Osteocyte (in vitro differentiated cells): ENCODE measurements at regions not wholly inside any gene's neighbourhood (a gene's known extent, or its start where the extent isn't known, plus 50 kb on each side); places are given as distances from the start of the nearest gene placed in this dataset.
"Not testable (repeated sequence)": the region's sequence is repeated elsewhere in the genome, so short reads cannot be mapped to it uniquely, and the experiment has no call there.

Source experiments
- DNase-seq: peaks from one replicate; pipeline ENCODE4 v3.0.0; 2021; ENCODE audit warnings: mixed read lengths; ENCODE audit not compliant: unreplicated experiment; ENCODE audit errors: extremely low spot score
- H3K27ac Mint-ChIP-seq: one replicate; pipeline ENCODE4 v1.8.0; 2021; ENCODE audit warnings: mild to moderate bottlenecking, mixed read lengths; ENCODE audit not compliant: unreplicated experiment
- H3K27me3 Mint-ChIP-seq: one replicate; pipeline ENCODE4 v1.8.0; 2021; ENCODE audit warnings: mixed read lengths; ENCODE audit not compliant: unreplicated experiment
- H3K36me3 Mint-ChIP-seq: one replicate; pipeline ENCODE4 v1.8.0; 2021; ENCODE audit warnings: mixed read lengths; ENCODE audit not compliant: unreplicated experiment
- H3K4me1 Mint-ChIP-seq: one replicate; pipeline ENCODE4 v1.8.0; 2021; ENCODE audit warnings: mixed read lengths; ENCODE audit not compliant: unreplicated experiment
- H3K4me3 Mint-ChIP-seq: one replicate; pipeline ENCODE4 v1.8.0; 2021; ENCODE audit warnings: mild to moderate bottlenecking, moderate library complexity, mixed read lengths; ENCODE audit not compliant: unreplicated experiment
- H3K9me3 Mint-ChIP-seq: one replicate; pipeline ENCODE4 v1.8.0; 2021; ENCODE audit warnings: mixed read lengths; ENCODE audit not compliant: unreplicated experiment
- TF ChIP-seq, protein P1 (sequence below): fragments of 200-600 bp; sonication (generic); IDR thresholded peaks from 2 replicates; pipeline ENCODE4 v1.5.0; 2021; ENCODE audit warnings: antibody characterized with exemption, mild to moderate bottlenecking, moderate library complexity

DNA sequence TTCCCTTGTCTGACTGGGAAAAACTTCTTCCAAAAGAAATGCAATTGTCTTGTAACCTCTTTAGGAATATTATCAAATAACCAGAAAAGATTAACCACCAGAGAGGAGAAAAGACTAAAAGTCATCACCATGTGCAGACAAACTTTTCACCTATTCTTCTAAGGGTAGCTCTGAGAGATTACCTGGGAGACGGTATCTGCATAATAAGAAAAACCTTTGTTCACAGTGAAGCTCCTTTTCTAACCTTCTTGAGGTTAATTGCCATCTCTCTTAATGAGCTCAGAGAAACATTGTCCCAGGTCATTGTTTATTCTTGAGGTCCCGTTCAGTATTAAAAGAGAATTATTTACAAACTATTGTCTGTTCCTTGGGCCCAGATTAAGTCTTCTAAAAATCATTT lies 1091.2 kb upstream of the LRRTM1 start:
- Mint-ChIP-seq H3K27ac (no peak overlapping the region), H3K4me1 (no peaks in the 10 kb centered on the region), H3K27me3 (no peaks in the 10 kb centered on the region), H3K36me3 (no peaks in the 10 kb centered on the region), H3K4me3 (no peak overlapping the region), H3K9me3 (peaks cover 23% of the 10 kb centered on the region)
- TF ChIP-seq, protein P1, sequence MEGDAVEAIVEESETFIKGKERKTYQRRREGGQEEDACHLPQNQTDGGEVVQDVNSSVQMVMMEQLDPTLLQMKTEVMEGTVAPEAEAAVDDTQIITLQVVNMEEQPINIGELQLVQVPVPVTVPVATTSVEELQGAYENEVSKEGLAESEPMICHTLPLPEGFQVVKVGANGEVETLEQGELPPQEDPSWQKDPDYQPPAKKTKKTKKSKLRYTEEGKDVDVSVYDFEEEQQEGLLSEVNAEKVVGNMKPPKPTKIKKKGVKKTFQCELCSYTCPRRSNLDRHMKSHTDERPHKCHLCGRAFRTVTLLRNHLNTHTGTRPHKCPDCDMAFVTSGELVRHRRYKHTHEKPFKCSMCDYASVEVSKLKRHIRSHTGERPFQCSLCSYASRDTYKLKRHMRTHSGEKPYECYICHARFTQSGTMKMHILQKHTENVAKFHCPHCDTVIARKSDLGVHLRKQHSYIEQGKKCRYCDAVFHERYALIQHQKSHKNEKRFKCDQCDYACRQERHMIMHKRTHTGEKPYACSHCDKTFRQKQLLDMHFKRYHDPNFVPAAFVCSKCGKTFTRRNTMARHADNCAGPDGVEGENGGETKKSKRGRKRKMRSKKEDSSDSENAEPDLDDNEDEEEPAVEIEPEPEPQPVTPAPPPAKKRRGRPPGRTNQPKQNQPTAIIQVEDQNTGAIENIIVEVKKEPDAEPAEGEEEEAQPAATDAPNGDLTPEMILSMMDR = no peak
- no peak for DNase-seq

DNA sequence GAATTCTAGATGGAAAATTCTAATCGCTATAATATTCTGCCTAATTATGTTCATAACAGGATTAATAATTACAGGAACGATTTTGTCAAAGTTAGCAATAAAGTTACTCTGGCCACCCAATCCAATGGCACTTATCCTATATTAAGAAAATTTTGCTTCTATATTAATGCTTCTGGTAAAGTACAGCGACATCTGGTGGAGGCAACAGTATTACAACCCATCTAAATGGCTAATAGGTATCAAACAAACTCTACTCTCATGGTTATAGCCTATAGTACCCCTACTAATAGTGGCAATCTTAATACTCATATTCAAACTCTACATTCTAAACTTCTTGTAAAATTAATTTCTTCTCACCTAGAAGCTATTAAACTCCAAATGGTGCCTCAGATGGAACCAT lies 1084.7 kb upstream of the LRRTM1 start:
- Mint-ChIP-seq H3K4me1 (no peaks in the 10 kb centered on the region), H3K36me3 (no peaks in the 10 kb centered on the region), H3K27ac (no peak overlapping the region), H3K27me3 (no peaks in the 10 kb centered on the region), H3K9me3 (peaks cover 37% of the 10 kb centered on the region), H3K4me3 (no peak overlapping the region)
- TF ChIP-seq, protein P1 = no peak
- DNase-seq = no peak

DNA sequence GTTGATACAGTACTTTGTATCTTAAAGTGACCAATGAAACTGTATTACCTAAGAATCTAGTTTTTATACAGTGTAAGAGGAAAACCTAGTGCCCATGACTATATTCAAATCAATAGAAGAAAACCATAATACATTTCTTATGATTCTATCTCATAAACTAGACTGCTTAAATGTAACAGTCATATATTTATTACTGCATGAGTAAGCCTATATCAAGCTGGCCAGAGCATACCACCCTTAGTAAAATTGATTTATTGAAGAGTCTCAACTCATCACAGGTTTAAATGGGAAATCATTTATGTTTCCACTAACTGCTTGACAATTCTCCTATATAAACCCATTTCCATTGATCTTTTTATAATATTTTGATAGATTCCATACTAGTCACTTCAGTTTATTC lies 1059.2 kb upstream of the LRRTM1 start:
- H3K4me3 Mint-ChIP-seq = no peak overlapping the region
- DNase-seq = no peak
- peaks cover 41% of the 10 kb centered on the region for H3K9me3 Mint-ChIP-seq
- no peaks in the 10 kb centered on the region for H3K27me3 Mint-ChIP-seq
- H3K36me3 Mint-ChIP-seq = no peaks in the 10 kb centered on the region
- H3K27ac Mint-ChIP-seq = no peak overlapping the region
- TF ChIP-seq, protein P1 = no peak
- H3K4me1 Mint-ChIP-seq = no peaks in the 10 kb centered on the region

DNA sequence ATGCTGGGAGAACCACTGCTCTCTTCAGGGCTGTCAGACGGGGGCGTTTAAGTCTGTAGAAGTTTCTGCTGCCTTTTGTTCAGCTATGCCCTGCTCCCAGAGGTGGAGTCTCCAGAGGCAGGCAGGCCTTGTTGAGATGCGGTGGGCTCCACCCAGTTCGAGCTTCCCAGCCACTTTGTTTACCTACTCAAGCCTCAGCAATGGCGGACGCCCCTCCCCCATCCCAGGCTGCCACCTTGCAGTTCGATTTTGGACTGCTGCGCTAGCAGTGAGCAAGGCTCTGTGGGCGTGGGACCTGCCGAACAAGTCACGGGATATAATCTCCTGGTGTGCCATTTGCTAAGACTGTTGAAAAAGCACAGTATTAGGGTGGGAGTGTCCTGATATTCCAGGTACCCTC lies 1057.9 kb upstream of the LRRTM1 start:
- DNase-seq, H3K27ac Mint-ChIP-seq: not testable (repeated sequence)

DNA sequence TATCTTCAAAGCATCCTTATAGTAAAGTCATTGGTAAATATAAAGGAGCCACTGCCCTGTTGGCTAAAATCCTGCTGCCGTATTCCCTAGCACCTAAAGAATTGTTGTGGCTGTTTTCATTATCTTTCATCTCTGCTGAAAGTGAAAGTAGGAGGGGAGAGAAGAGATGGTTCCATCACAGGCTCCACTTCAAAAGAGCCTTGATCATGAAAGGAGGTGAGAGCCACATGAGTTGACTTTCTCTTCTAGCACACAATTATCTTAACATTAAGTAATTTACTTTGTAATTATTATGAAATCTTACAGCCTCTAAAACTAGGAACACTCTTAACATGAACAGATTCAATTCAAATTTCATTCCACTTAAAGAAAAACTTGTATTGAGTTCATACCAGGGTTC lies 1050.9 kb upstream of the LRRTM1 start:
- no peaks in the 10 kb centered on the region for H3K27me3 Mint-ChIP-seq
- H3K4me1 Mint-ChIP-seq = no peaks in the 10 kb centered on the region
- H3K9me3 Mint-ChIP-seq = peaks cover 20% of the 10 kb centered on the region
- no peak overlapping the region for H3K27ac Mint-ChIP-seq
- no peak for DNase-seq
- no peak overlapping the region for H3K4me3 Mint-ChIP-seq
- no peaks in the 10 kb centered on the region for H3K36me3 Mint-ChIP-seq
- TF ChIP-seq, protein P1 = no peak

More for the DNA sequence above, 1057.9 kb upstream of the LRRTM1 start:
- H3K36me3 Mint-ChIP-seq, H3K4me1 Mint-ChIP-seq, H3K4me3 Mint-ChIP-seq, H3K27me3 Mint-ChIP-seq: not testable (repeated sequence)
- H3K9me3 Mint-ChIP-seq = peaks cover 45% of the 10 kb centered on the region

DNA sequence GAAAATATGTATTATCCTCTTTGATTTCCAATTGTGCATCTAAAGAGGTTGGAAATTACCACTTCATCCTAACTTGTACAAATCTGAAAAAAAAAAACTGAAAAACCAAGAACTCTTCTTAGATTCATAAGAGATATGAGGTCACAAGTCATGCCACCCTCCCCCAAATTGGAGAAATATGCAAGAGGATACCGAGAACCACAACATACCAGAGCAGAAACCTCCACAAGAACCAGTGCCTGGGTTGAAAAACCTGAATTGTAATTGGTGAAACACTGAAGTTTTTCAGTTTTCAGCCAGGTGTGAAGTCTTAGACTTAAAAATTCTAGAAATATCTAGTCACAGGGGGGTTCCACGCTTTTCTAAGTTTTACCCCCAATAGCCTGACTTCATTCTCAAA lies 1029.5 kb upstream of the LRRTM1 start:
- H3K9me3 Mint-ChIP-seq = peaks cover 8% of the 10 kb centered on the region
- H3K4me3 Mint-ChIP-seq = no peak overlapping the region
- H3K36me3 Mint-ChIP-seq = no peaks in the 10 kb centered on the region
- H3K4me1 Mint-ChIP-seq = no peaks in the 10 kb centered on the region
- no peak overlapping the region for H3K27ac Mint-ChIP-seq
- DNase-seq = no peak
- TF ChIP-seq, protein P1 = no peak
- no peaks in the 10 kb centered on the region for H3K27me3 Mint-ChIP-seq
